GM06990 (cell line): ENCODE measurements at regions not wholly inside any gene's neighbourhood (a gene's known extent, or its start where the extent isn't known, plus 50 kb on each side); places are given as distances from the start of the nearest gene placed in this dataset.

Experiments used
- DNase-seq: peaks from one replicate; pipeline ENCODE4 v3.0.0-alpha.2; 2011; ENCODE audit not compliant: insufficient read length; ENCODE audit errors: extremely low read depth
- H3K27me3 ChIP-seq: replicated peaks from 2 replicates; pipeline ENCODE4 v1.6.0; 2011; ENCODE audit warnings: low read length; ENCODE audit not compliant: control insufficient read depth, insufficient read depth
- H3K36me3 ChIP-seq: 2 replicates; pipeline ENCODE4 v1.5.1; 2011; ENCODE audit warnings: low read length; ENCODE audit not compliant: control insufficient read depth, insufficient read depth
- H3K4me3 ChIP-seq: replicated peaks from 2 replicates; pipeline ENCODE4 v1.5.1; 2011; ENCODE audit warnings: low read depth, mild to moderate bottlenecking, control low read depth, low read length
- TF ChIP-seq, protein P1 (sequence below): IDR thresholded peaks from 2 replicates; pipeline ENCODE4 v1.5.1; 2011; ENCODE audit warnings: low read length, control low read depth, mild to moderate bottlenecking, inconsistent platforms; ENCODE audit not compliant: insufficient read depth, poor library complexity, severe bottlenecking

DNA sequence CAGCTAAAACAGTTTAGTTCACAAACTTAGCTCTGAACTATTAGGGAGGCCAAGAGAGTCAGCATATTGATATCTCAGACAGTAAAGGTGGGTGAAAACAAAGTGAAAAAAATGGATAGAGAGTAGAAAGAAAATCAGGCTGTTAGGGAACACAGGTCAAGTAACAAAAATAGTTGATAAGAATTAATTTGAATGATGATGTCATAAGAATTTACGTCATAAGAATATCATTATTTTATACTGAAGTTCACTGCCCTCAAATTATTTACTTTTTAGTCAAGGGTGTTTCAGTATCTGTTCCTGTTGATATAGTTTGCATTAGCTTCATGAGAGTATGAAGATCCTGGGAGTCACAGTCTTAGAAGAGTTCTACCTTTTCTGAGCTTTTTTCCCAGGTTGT is 1134.6 kb downstream of the SI start:
- Histone ChIP-seq H3K27me3 (no peaks in the 10 kb centered on the region), H3K4me3 (no peak overlapping the region), H3K36me3 (no peaks in the 10 kb centered on the region)
- no peak for DNase-seq
- TF ChIP-seq, protein P1, sequence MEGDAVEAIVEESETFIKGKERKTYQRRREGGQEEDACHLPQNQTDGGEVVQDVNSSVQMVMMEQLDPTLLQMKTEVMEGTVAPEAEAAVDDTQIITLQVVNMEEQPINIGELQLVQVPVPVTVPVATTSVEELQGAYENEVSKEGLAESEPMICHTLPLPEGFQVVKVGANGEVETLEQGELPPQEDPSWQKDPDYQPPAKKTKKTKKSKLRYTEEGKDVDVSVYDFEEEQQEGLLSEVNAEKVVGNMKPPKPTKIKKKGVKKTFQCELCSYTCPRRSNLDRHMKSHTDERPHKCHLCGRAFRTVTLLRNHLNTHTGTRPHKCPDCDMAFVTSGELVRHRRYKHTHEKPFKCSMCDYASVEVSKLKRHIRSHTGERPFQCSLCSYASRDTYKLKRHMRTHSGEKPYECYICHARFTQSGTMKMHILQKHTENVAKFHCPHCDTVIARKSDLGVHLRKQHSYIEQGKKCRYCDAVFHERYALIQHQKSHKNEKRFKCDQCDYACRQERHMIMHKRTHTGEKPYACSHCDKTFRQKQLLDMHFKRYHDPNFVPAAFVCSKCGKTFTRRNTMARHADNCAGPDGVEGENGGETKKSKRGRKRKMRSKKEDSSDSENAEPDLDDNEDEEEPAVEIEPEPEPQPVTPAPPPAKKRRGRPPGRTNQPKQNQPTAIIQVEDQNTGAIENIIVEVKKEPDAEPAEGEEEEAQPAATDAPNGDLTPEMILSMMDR = no peak

DNA sequence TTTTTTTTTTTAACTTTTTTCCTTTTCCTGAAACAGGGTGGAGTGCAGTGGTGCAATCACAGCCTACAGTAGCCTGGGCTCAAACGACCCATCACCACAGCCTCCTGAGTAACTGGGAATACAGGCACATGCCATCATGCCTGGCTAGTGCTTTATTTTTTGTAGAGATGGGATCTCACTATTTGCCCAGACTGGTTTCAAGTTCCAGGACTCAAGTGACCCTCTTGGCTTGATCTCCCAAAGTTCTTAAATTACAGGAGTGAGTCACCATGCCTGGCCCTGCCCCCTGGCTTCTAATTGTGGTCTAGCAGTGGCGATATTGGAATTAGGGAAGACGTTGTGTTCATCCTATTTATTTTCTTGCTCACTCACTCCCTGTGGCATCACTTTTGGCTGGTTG is 1138.4 kb downstream of the SI start:
- TF ChIP-seq, protein P1 = no peak
- DNase-seq = no peak
- no peak overlapping the region for H3K4me3 ChIP-seq

DNA sequence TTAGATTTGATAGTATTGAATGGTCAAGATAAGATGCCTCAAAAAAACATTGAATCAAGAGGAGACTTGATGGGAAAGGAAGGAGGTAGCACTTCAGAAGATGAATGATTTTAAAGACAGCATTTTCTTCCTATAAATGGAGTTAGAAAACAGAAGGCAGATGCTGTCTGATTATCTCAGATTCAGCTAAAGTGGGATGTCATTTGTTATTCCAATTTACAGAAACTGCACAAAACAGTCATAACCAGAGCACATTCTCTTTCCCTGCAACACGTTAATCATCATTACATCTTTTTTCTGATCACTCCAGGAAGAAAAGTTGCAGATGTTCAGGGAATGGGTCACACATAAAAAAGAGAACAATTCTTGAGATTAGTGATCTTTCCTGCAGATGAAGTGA is 1141.8 kb downstream of the SI start:
- DNase-seq = no peak
- TF ChIP-seq, protein P1 = no peak
- Histone ChIP-seq H3K4me3 (no peak overlapping the region), H3K36me3 (no peaks in the 10 kb centered on the region), H3K27me3 (no peaks in the 10 kb centered on the region)

More for the DNA sequence above, 1138.4 kb downstream of the SI start:
- H3K36me3 ChIP-seq = no peaks in the 10 kb centered on the region
- H3K27me3 ChIP-seq = no peaks in the 10 kb centered on the region

GRCh38 chr3:163935411-163935810 is 1142.9 kb downstream of the SI start:
- Histone ChIP-seq H3K36me3 (no peaks in the 10 kb centered on the region), H3K27me3 (no peaks in the 10 kb centered on the region), H3K4me3 (no peak overlapping the region)
- no peak for DNase-seq
- TF ChIP-seq, protein P1 = no peak

DNA sequence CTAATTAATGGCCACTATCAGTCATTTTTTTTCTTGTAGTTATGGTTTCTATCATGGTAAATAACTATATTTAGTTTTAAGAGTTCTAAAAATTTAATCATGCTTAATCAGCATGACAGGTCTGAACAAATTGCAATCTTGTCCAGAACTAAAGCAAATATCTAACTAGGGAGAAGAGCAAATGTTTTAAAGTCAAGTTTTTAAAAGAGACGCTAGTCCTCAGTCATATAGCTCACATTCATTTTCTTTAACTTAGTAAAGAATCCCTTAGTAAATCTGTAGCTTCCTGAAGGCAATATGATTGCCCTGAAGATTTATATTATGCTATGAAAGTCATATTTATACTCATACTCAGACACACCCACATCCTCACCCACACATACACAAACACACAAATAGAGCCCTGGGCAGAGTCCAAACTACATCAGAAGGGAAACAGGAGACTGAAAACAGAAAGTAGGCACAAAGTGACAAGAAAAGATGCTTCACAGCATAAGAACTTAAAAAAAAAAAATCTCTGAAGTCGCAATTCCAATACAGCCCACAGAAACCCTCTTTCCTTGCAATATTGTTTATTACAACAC is 1149.1 kb downstream of the SI start:
- no peaks in the 10 kb centered on the region for H3K36me3 ChIP-seq
- H3K27me3 ChIP-seq = no peaks in the 10 kb centered on the region
- H3K4me3 ChIP-seq = no peak overlapping the region
- TF ChIP-seq, protein P1 = no peak
- no peak for DNase-seq

GRCh38 chr3:163927521-163927920 is 1150.8 kb downstream of the SI start:
- no peak for DNase-seq
- H3K4me3 ChIP-seq = no peak overlapping the region
- TF ChIP-seq, protein P1 = no peak
- no peaks in the 10 kb centered on the region for H3K27me3 ChIP-seq
- H3K36me3 ChIP-seq = no peaks in the 10 kb centered on the region
